BLaER1 (cell line): ENCODE measurements at regions not wholly inside any gene's neighbourhood (a gene's known extent, or its start where the extent isn't known, plus 50 kb on each side); places are given as distances from the start of the nearest gene placed in this dataset.
"Not testable (repeated sequence)": the region's sequence is repeated elsewhere in the genome, so short reads cannot be mapped to it uniquely, and the experiment has no call there.

Experiments
- H3K27ac ChIP-seq: shearing (Covaris generic); formaldehyde crosslinking; 2 replicates; pipeline ENCODE4 v1.8.1; 2022
- H3K27me3 ChIP-seq: shearing (Covaris generic); formaldehyde crosslinking; 2 replicates; pipeline ENCODE4 v1.8.1; 2022
- H3K36me3 ChIP-seq: shearing (Covaris generic); formaldehyde crosslinking; 2 replicates; pipeline ENCODE4 v1.8.1; 2022
- H3K4me1 ChIP-seq: shearing (Covaris generic); formaldehyde crosslinking; 2 replicates; pipeline ENCODE4 v1.8.1; 2022
- H3K4me2 ChIP-seq: shearing (Covaris generic); formaldehyde crosslinking; 2 replicates; pipeline ENCODE4 v1.8.1; 2022
- H3K4me3 ChIP-seq: shearing (Covaris generic); formaldehyde crosslinking; 2 replicates; pipeline ENCODE4 v1.8.1; 2022
- H3K9ac ChIP-seq: shearing (Covaris generic); formaldehyde crosslinking; 2 replicates; pipeline ENCODE4 v1.8.1; 2022
- H3K9me3 ChIP-seq: shearing (Covaris generic); formaldehyde crosslinking; 2 replicates; pipeline ENCODE4 v1.8.1; 2022
- H4K20me1 ChIP-seq: shearing (Covaris generic); formaldehyde crosslinking; 2 replicates; pipeline ENCODE4 v1.8.1; 2022
- Cebpa-rat ChIP-seq: shearing (Covaris generic); IDR thresholded peaks from 2 replicates; pipeline ENCODE4 v1.8.1; 2022

- H3K4me2 ChIP-seq = peak overlapping the region; percentile 40; the same call in 1 of the 2 replicates
- H3K4me3 ChIP-seq = no peak overlapping the region
- no peak for TF ChIP-seq Cebpa-rat
- no peaks in the 10 kb centered on the region for H4K20me1 ChIP-seq
- no peaks in the 10 kb centered on the region for H3K27me3 ChIP-seq
- no peak overlapping the region for H3K27ac ChIP-seq
- peaks cover 4% of the 10 kb centered on the region; the same call in 1 of the 2 replicates for H3K36me3 ChIP-seq
- H3K4me1 ChIP-seq = peaks cover 28% of the 10 kb centered on the region
- H3K9me3 ChIP-seq = peaks cover 23% of the 10 kb centered on the region
- H3K9ac ChIP-seq = no peak overlapping the region
These were observed 224.5 kb upstream of the RFX3 start for GRCh38 chr9:3750321-3750720.

GRCh38 chr9:3746296-3747275 is 220.8 kb upstream of the RFX3 start:
- TF ChIP-seq Cebpa-rat = no peak
- no peaks in the 10 kb centered on the region for H3K27me3 ChIP-seq
- no peak overlapping the region for H3K27ac ChIP-seq
- H3K4me3 ChIP-seq = no peak overlapping the region
- no peak overlapping the region for H3K9ac ChIP-seq
- H3K36me3 ChIP-seq = no peaks in the 10 kb centered on the region
- no peaks in the 10 kb centered on the region for H4K20me1 ChIP-seq
- peaks cover 22% of the 10 kb centered on the region for H3K4me1 ChIP-seq
- H3K9me3 ChIP-seq = peaks cover 8% of the 10 kb centered on the region; the same call in 1 of the 2 replicates
- H3K4me2 ChIP-seq = no peak overlapping the region

- no peaks in the 10 kb centered on the region for H3K27me3 ChIP-seq
- no peaks in the 10 kb centered on the region for H3K36me3 ChIP-seq
- peaks cover 5% of the 10 kb centered on the region; the same call in 1 of the 2 replicates for H3K9me3 ChIP-seq
- H3K9ac ChIP-seq = no peak overlapping the region
- TF ChIP-seq Cebpa-rat = no peak
- no peak overlapping the region for H3K4me3 ChIP-seq
- no peaks in the 10 kb centered on the region for H4K20me1 ChIP-seq
- no peak overlapping the region for H3K4me2 ChIP-seq
- H3K27ac ChIP-seq = no peak overlapping the region
- peaks cover 7% of the 10 kb centered on the region for H3K4me1 ChIP-seq
These were observed 218.2 kb upstream of the RFX3 start for GRCh38 chr9:3743901-3744413.

DNA sequence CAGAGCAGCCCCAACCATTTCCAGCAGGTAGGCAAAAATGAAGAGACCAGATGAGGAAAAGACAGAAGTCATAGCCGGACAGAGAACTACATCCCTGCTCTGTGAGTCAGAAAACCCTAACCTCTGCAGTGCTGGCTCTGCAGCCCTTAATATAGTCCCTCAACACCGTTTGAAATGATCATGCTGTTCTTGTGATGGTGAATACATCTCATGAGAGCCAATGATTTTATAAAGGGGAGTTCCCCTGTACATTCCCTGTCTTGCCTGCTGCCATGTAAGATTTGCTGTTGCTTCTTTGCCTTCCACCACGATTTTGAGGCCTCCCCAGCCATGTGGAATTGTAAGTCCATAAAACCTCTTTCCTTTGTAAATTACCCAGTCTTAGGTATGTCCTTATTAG is 216.8 kb upstream of the RFX3 start:
- Histone ChIP-seq H3K27me3 (no peaks in the 10 kb centered on the region), H3K4me2 (peak overlapping the region; percentile 19; the same call in 1 of the 2 replicates), H3K4me1 (peaks cover 7% of the 10 kb centered on the region), H3K36me3 (no peaks in the 10 kb centered on the region), H3K9me3 (peaks cover 5% of the 10 kb centered on the region; the same call in 1 of the 2 replicates), H4K20me1 (no peaks in the 10 kb centered on the region), H3K27ac (no peak overlapping the region), H3K9ac (no peak overlapping the region), H3K4me3 (no peak overlapping the region)
- TF ChIP-seq Cebpa-rat = no peak

DNA sequence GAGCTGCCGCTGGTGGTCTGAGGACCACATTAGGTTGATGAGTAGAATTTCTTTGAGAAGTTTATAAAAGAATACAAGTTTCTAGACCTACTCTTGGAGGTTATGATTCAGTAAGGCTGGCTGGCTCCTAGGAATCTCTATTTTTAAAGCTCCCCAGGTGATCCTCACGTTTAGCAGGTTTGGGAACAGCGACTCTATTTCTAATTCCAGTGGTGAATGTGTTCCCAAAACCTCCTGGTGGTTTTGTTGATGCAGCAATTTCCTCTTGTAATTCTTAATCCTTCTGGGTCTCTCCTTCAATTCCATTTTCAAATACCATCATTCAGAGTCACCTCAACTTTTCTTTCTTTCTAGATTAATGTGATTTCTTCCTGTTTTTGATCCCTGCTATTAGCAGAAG is 215.9 kb upstream of the RFX3 start:
- Histone ChIP-seq H3K4me3 (no peak overlapping the region), H3K27ac (no peak overlapping the region), H3K9ac (no peak overlapping the region), H3K27me3 (no peaks in the 10 kb centered on the region), H3K36me3 (no peaks in the 10 kb centered on the region), H3K9me3 (peaks cover 5% of the 10 kb centered on the region; the same call in 1 of the 2 replicates), H3K4me2 (no peak overlapping the region), H3K4me1 (peaks cover 7% of the 10 kb centered on the region), H4K20me1 (no peaks in the 10 kb centered on the region)
- TF ChIP-seq Cebpa-rat = no peak

- H3K9me3 ChIP-seq = peaks cover 5% of the 10 kb centered on the region; the same call in 1 of the 2 replicates
- TF ChIP-seq Cebpa-rat = no peak
- no peak overlapping the region for H3K9ac ChIP-seq
- H3K27ac ChIP-seq = no peak overlapping the region
- no peak overlapping the region for H3K4me3 ChIP-seq
- no peaks in the 10 kb centered on the region for H3K27me3 ChIP-seq
- H3K4me1 ChIP-seq = peaks cover 7% of the 10 kb centered on the region
- no peaks in the 10 kb centered on the region for H4K20me1 ChIP-seq
- H3K36me3 ChIP-seq = no peaks in the 10 kb centered on the region
- H3K4me2 ChIP-seq = no peak overlapping the region
These were observed 215.1 kb upstream of the RFX3 start for GRCh38 chr9:3740690-3741419.

DNA sequence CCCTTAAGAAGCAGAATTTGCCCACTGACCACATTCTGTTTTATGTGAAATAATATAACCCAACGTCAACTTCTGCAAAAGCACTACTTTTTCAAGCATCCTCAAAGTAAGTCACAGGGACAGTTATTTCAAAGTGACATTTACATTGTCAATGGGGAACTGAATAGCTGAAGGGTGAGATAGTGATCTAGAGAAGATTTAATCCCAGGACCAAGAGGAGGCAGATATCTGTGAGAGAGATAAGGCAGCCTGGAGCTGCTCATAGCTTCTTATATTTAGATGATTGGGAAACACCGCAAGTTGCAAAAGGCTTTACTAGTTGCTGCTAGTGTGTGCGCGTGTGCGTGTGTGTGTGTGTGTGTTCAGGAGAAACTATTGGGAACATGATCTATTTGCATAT is 210.4 kb upstream of the RFX3 start:
- Histone ChIP-seq H3K4me1 (peaks cover 21% of the 10 kb centered on the region), H4K20me1 (no peaks in the 10 kb centered on the region), H3K9me3 (peaks cover 23% of the 10 kb centered on the region), H3K27ac (no peak overlapping the region), H3K9ac (no peak overlapping the region), H3K4me2 (no peak overlapping the region), H3K36me3 (0 out of 2 replicates have a peak, but pooled peaks cover 3% of the 10 kb centered on the region), H3K27me3 (no peaks in the 10 kb centered on the region), H3K4me3 (no peak overlapping the region)
- TF ChIP-seq Cebpa-rat = no peak

GRCh38 chr9:3735251-3735650 is 209.4 kb upstream of the RFX3 start:
- no peak overlapping the region for H3K4me3 ChIP-seq
- no peaks in the 10 kb centered on the region for H4K20me1 ChIP-seq
- no peak overlapping the region for H3K27ac ChIP-seq
- no peak overlapping the region for H3K9ac ChIP-seq
- H3K4me1 ChIP-seq = peaks cover 30% of the 10 kb centered on the region
- no peaks in the 10 kb centered on the region for H3K27me3 ChIP-seq
- H3K9me3 ChIP-seq = peaks cover 23% of the 10 kb centered on the region
- TF ChIP-seq Cebpa-rat = no peak
- H3K36me3 ChIP-seq = 0 out of 2 replicates have a peak, but pooled peaks cover 3% of the 10 kb centered on the region
- H3K4me2 ChIP-seq = no peak overlapping the region

- Histone ChIP-seq H3K4me1 (peaks cover 34% of the 10 kb centered on the region), H3K4me2 (peak overlapping the region; percentile 62; the same call in 1 of the 2 replicates), H3K9me3 (peaks cover 17% of the 10 kb centered on the region), H3K27ac (peak overlapping the region; percentile 14)
- not testable (repeated sequence) for H3K4me3 ChIP-seq, H3K27me3 ChIP-seq, H3K36me3 ChIP-seq, H4K20me1 ChIP-seq, H3K9ac ChIP-seq
These were observed 207.9 kb upstream of the RFX3 start for GRCh38 chr9:3733527-3734262.
